ENCODE measurements at regions not wholly inside any gene's neighbourhood (a gene's known extent, or its start where the extent isn't known, plus 50 kb on each side); places are given as distances from the start of the nearest gene placed in this dataset.

- Histone ChIP-seq H2AFZ (ENCODE audit: low read depth) (no peak overlapping the region), H4K20me1 (ENCODE audit: insufficient read depth) (no peaks in the 10 kb centered on the region), H3K27me3 (ENCODE audit: insufficient read depth) (no peaks in the 10 kb centered on the region), H3K4me1 (ENCODE audit: control insufficient read depth in 1 of 2, insufficient read depth in 2 of 2, low read depth in 1 of 2, low read length in 1 of 2) (peaks cover 6 to 10% of the 10 kb centered on the region in 2 experiments; a peak in 2 of 4 replicates), H3K4me3 (ENCODE audit: low read depth in 2 of 2, low read length in 1 of 2) (no peak overlapping the region), H3F3A (replicated peaks; ENCODE audit: insufficient read depth) (no peaks in the 10 kb centered on the region), H3K36me3 (replicated peaks in 1 of 2; ENCODE audit: control insufficient read depth in 1 of 2, insufficient read depth in 2 of 2, low read length in 1 of 2) (no peaks in the 10 kb centered on the region), H3K4me2 (no peak overlapping the region), H3K9me2 (no peaks in the 10 kb centered on the region), H3K79me2 (ENCODE audit: insufficient read depth) (no peaks in the 10 kb centered on the region), H3K9ac (no peak overlapping the region), H3K27ac (ENCODE audit: low read depth in 2 of 2, low read length in 1 of 2) (no peak overlapping the region), H3K9me3 (no peaks in the 10 kb centered on the region)
- ChIA-PET CTCF (interaction anchor here (0.9 to 3.5 kb wide), 6 partner anchors 17 to 258 kb away, joined by 3 to 19 read pairs (median 3); no protein-coding TSS in a partner anchor), POLR2A (no interaction called here)
- DNase-seq = no peak
- TF ChIP-seq USF2 (IDR thresholded peaks at IDR 0.05; ENCODE audit: borderline replicate concordance, low read depth, low read length) (no peak), CTCF (IDR thresholded peaks at IDR 0.05) (no peak), RFX5 (IDR thresholded peaks at IDR 0.05; ENCODE audit: low read length) (no peak), PBX3 (IDR thresholded peaks at IDR 0.05) (no peak), POLR2AphosphoS5 (IDR thresholded peaks at IDR 0.05; ENCODE audit: low read depth, low read length) (no peak)
- 73% methylated on average over 8 of the region's 8 CpGs for WGBS (ENCODE audit: low lambda C conversion rate)
These were observed 83.8 kb upstream of the FZD7 start for GRCh38 chr2:201949927-201950246.

- TF ChIP-seq EP300 (IDR thresholded peaks at IDR 0.05; ENCODE audit: borderline replicate concordance in 1 of 2, low read depth in 1 of 2, low read length in 1 of 2) = no peak
- no peak for TF ChIP-seq ZBTB33 (IDR thresholded peaks at IDR 0.05; ENCODE audit: borderline replicate concordance, low read depth)
- TF ChIP-seq YY1 (IDR thresholded peaks at IDR 0.05; ENCODE audit: low read depth) = no peak
- TF ChIP-seq GABPA (IDR thresholded peaks at IDR 0.05; ENCODE audit: low read depth) = no peak
- no peak for TF ChIP-seq SMC3 (IDR thresholded peaks at IDR 0.05; ENCODE audit: low read depth, low read length)
- TF ChIP-seq MEF2A (IDR thresholded peaks at IDR 0.05; ENCODE audit: borderline replicate concordance, low read depth) = no peak
- TF ChIP-seq ELF1 (IDR thresholded peaks at IDR 0.05) = no peak
- TF ChIP-seq NFIC (IDR thresholded peaks at IDR 0.05; ENCODE audit: borderline replicate concordance) = no peak
- TF ChIP-seq MAX (IDR thresholded peaks at IDR 0.05; ENCODE audit: low read depth) = no peak
- TF ChIP-seq RXRA (IDR thresholded peaks at IDR 0.05; ENCODE audit: borderline replicate concordance, low read depth) = no peak
- TF ChIP-seq NRF1 (IDR thresholded peaks at IDR 0.05; ENCODE audit: low read depth, low read length) = no peak
- no peak for TF ChIP-seq RAD21 (IDR thresholded peaks at IDR 0.05; ENCODE audit: low read length)
- no peak for TF ChIP-seq USF1 (IDR thresholded peaks at IDR 0.05; ENCODE audit: borderline replicate concordance, low read depth)
- 62% methylated on average over 6 of the region's 6 CpGs for WGBS (ENCODE audit: low lambda C conversion rate)
- no peak for DNase-seq
- H3K4me2 ChIP-seq = no peak overlapping the region
- no peak overlapping the region for H3K27ac ChIP-seq (ENCODE audit: low read depth in 2 of 2, low read length in 1 of 2)
- no peaks in the 10 kb centered on the region for H3K36me3 ChIP-seq (replicated peaks in 1 of 2; ENCODE audit: control insufficient read depth in 1 of 2, insufficient read depth in 2 of 2, low read length in 1 of 2)
- no peaks in the 10 kb centered on the region for H4K20me1 ChIP-seq (ENCODE audit: insufficient read depth)
- H3K9ac ChIP-seq = no peak overlapping the region
- ChIA-PET POLR2A (no interaction called here), CTCF (interaction anchor here (0.6 to 3.5 kb wide), 6 partner anchors 15 to 208 kb away, joined by 3 to 19 read pairs (median 3); no protein-coding TSS in a partner anchor)
- H3K27me3 ChIP-seq (ENCODE audit: insufficient read depth) = no peaks in the 10 kb centered on the region
- H3F3A ChIP-seq (replicated peaks; ENCODE audit: insufficient read depth) = no peaks in the 10 kb centered on the region
- H3K4me3 ChIP-seq (ENCODE audit: low read depth in 2 of 2, low read length in 1 of 2) = no peak overlapping the region
- H3K9me3 ChIP-seq = no peaks in the 10 kb centered on the region
- peaks cover 6 to 10% of the 10 kb centered on the region in 2 experiments; a peak in 2 of 4 replicates for H3K4me1 ChIP-seq (ENCODE audit: control insufficient read depth in 1 of 2, insufficient read depth in 2 of 2, low read depth in 1 of 2, low read length in 1 of 2)
- H3K9me2 ChIP-seq = no peaks in the 10 kb centered on the region
- no peaks in the 10 kb centered on the region for H3K79me2 ChIP-seq (ENCODE audit: insufficient read depth)
- no peak overlapping the region for H2AFZ ChIP-seq (ENCODE audit: low read depth)
These were observed 83.0 kb upstream of the FZD7 start for GRCh38 chr2:201950606-201951005.

All from SK-N-SH (cell line).